GM10266 (cell line): ENCODE measurements at regions not wholly inside any gene's neighbourhood (a gene's known extent, or its start where the extent isn't known, plus 50 kb on each side); places are given as distances from the start of the nearest gene placed in this dataset.

Source experiments
- DNase-seq: peaks from one replicate; pipeline ENCODE4 v3.0.0; 2012; ENCODE audit errors: extremely low spot score
- TF ChIP-seq, protein P1 (sequence below): IDR thresholded peaks from 2 replicates; pipeline ENCODE4 v1.5.1; 2012; ENCODE audit warnings: mild to moderate bottlenecking, low read depth; ENCODE audit not compliant: control insufficient read depth, insufficient read depth; ENCODE audit errors: missing control alignments

DNA sequence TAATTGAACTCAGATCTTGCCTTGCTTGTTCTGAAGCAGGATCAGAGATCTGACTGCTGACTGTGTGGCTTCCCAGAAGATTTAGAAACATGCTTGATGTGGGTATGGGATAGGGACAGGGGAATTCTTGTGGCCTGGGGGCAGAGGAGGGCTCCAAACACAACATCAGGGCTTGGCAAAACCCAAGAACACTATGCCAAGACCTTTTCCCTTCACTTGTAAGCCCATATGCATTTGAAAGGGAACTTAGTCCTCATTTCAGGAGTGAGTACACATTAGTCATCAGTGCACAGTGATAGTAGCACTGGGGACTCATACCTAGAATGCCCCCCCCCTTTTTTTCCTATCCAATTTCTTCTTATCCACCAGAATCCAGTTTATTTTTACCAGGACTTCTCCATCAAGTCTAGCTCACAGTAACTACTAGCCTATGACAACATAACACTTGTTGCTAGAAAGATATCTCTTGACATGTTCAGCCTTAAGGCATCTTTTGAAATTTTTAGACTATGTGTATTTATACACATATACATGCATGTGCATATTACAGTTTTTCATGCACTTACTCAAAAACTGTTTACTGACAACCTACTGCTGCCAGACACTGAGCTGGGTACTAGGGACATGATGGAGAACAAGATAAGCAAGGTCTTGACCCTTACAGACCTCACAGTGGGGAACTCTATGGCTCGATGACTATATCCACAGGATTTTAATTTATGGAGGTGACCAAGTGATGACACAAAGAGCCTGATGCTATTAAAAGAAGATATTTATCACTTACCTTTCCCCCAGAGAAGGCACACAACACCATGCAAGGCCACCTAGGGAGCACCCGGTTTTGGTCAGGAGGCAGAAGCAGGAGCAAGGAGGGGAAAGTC, 158.3 kb upstream of the MAP3K1 start:
- TF ChIP-seq, protein P1, sequence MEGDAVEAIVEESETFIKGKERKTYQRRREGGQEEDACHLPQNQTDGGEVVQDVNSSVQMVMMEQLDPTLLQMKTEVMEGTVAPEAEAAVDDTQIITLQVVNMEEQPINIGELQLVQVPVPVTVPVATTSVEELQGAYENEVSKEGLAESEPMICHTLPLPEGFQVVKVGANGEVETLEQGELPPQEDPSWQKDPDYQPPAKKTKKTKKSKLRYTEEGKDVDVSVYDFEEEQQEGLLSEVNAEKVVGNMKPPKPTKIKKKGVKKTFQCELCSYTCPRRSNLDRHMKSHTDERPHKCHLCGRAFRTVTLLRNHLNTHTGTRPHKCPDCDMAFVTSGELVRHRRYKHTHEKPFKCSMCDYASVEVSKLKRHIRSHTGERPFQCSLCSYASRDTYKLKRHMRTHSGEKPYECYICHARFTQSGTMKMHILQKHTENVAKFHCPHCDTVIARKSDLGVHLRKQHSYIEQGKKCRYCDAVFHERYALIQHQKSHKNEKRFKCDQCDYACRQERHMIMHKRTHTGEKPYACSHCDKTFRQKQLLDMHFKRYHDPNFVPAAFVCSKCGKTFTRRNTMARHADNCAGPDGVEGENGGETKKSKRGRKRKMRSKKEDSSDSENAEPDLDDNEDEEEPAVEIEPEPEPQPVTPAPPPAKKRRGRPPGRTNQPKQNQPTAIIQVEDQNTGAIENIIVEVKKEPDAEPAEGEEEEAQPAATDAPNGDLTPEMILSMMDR, result no peak
- DNase-seq, result no peak

DNA sequence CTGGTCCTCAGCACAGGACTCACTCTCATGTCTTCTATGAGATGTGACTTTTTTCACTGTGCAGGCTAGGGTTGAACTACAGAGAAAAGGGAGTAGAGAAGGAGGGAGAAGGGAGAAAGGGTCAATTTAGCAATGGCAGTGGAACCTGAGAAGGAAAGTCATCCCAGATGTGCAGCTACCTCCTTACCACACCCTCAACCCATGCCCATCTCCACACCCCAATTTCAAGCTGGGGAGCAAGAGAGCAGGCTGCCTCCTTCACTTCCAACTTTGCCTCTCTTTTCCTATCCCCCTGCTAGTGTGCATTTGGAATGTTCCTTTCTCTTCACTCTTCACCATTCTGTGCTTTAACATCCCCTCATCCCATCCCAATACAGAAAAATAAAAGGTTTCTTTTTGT, 163.5 kb upstream of the MAP3K1 start:
- TF ChIP-seq, protein P1, result no peak
- DNase-seq, result no peak

DNA sequence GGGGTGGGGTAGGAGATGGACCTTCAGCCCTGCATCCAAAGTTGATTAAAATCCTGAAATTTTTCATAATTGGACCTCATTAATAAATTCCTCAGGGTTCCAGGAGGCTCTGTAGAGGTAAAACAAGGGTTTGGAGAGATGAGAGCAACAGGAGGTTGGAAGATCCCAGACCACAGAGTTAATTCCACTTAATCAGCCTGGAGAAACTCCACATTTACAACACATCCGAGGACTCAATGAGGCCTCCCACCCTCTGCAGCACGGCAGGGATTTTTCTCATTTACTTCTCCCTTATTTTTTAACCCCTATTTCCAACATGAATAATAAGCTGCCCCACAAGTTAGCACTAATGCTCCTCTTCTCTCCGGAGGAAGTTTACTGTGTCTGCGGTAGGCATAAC, 165.0 kb upstream of the MAP3K1 start:
- TF ChIP-seq, protein P1, result no peak

DNA sequence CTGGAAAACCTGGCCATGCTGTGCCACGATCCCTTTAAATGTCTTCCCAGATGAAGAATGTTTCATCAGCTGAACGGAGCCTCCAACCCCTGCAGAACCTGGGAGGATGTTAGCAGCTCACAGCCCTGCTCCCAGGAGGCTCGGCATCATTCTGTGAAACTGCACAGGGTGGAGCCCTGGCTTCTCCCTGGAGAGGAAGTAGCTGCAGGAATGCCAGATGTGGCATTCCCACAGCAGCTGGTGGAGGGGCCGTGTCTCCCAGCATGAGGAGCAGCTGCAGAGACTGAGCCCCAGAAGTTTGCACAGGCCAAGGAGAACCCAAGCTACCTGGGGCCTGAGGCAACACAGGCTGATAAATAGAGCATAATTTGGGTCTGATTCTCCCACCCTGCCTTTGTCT, 165.8 kb upstream of the MAP3K1 start:
- DNase-seq, result no peak
- TF ChIP-seq, protein P1, result no peak

More for the DNA sequence above, 165.0 kb upstream of the MAP3K1 start:
- no peak for DNase-seq

DNA sequence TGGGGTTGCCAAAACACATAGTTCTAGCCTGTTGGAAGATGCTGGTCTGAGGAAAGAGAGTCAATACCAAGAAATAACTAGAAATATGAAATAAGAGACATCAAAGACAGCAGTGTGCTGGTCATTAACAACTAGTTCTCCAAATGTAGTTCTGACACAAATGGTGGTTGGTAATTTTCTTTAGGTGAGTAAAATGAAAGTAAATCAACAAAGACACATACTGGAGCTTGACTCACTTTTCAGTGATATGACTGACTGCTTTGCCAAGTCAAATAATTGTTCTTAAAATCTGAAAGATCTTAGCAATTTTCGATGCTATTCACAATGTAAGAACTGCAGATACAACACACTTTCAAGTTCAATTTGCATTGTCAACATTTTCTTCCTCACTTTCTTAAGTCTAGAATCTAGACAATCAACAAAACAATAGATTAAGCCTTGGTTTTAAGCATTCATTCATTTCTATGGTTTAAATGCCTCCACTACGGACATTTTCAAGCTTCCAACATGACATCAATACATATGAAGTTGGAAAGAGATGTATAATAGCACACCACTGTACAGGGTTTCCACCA, 166.8 kb upstream of the MAP3K1 start:
- DNase-seq, result no peak
- TF ChIP-seq, protein P1, result no peak

DNA sequence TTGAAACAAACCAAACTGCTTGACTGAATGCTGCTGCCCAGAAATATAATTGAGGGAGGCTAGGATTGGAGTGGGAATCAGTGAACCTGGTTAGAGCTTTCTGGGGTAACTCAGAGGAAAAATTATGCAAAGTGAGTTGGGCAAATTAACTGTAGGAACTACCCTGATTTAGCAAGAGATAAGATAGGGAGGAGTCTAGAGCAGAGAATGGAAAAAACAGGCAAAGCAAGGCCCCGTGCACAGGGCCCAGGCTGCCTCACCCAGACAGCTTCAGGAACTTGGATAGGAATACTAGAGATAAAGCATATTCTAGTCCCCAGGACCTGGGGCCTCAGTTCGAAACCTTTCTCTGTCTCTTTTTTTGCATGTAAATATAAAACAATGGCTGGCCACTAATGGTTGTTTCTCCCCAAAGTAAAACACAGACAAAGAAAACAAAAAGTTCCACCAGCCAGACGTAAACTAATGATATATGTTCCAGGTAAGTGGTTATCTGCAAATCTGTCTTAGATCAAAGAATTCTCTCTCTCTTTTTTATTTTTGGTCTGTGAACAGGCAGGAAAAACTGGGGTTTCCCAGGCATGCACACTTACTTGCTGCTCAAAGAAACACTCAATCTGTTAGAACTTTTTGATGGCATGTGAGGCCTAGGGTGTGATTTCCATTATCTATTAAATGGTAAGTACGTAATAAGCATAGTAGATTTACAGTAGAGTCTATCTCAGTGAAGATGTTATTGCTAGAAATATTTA, 168.1 kb upstream of the MAP3K1 start:
- DNase-seq, result no peak
- TF ChIP-seq, protein P1, result no peak
